ENCODE measurements at regions not wholly inside any gene's neighbourhood (a gene's known extent, or its start where the extent isn't known, plus 50 kb on each side); places are given as distances from the start of the nearest gene placed in this dataset.

GRCh38 chr13:88729605-88730004 is 1058.4 kb downstream of the SLITRK5 start:
- TF ChIP-seq CTCF (IDR thresholded peaks at IDR 0.05; ENCODE audit: low read depth, low read length, poor library complexity, severe bottlenecking) = no peak
- no peak for TF ChIP-seq EZH2phosphoT487 (IDR thresholded peaks at IDR 0.05; ENCODE audit: borderline replicate concordance, low read length)
